Colon (tissue), 2 donors: ENCODE measurements at regions not wholly inside any gene's neighbourhood (a gene's known extent, or its start where the extent isn't known, plus 50 kb on each side); places are given as distances from the start of the nearest gene placed in this dataset.

Experiments used
- FAIRE-seq: peaks from 2 replicates; lab custom pipeline; 2012; peaks lifted over from hg19 to GRCh38; lab: Jason Lieb, UNC
- donor health status: control.
- donor health status: control.

DNA sequence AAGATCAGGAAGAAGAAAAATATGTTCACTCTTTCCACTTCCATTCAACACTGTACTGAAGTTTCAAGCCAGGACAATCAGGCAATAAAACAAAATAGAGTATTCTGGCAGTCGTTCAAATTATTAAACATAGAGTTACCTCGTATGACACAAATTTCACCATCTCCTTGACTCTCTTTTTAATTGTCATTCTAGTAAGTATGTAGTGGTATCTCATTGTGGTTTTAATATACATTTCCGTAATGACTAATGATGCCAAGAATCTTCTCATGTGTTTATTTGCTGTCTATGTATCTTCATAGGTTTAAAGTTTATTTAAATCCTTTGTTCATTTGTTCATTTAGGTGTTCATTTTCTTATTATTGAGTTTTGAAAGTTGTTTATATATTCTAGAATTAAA lies 352.2 kb downstream of the IDS start:
- peak; percentile 84 for FAIRE-seq

- FAIRE-seq: no peak
These were observed 353.0 kb downstream of the IDS start for GRCh38 chrX:149151805-149152757.

GRCh38 chrX:149145845-149146285 lies 359.2 kb downstream of the IDS start:
- FAIRE-seq: no peak

- FAIRE-seq: no peak
These were observed 373.3 kb downstream of the IDS start for GRCh38 chrX:149131774-149132173.

- FAIRE-seq: no peak
These were observed 375.3 kb downstream of the IDS start for GRCh38 chrX:149129767-149130166.

- no peak for FAIRE-seq
These were observed 380.5 kb downstream of the IDS start for GRCh38 chrX:149124526-149125108.

- FAIRE-seq: no peak
These were observed 383.7 kb downstream of the IDS start for GRCh38 chrX:149121206-149121920.

DNA sequence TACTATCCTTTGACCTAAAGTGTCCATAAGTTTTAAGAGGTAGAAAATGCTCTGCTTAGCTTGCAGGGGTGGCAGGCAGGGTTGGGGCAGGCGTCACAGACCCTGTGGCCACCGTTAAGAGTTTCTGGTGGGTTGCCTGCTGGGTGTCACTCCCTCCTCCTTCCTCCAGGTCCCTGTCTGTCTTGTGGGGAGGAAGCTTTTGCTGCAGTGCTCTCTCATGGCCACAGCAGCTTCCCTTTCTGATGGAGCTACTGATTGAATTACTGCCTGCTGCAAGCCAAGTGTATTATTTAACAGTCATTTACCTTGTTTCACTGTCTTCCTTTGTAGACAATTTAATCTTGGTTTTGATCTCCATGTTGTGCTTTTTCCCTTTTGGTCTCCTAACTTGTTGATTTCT lies 384.6 kb downstream of the IDS start:
- no peak for FAIRE-seq

DNA sequence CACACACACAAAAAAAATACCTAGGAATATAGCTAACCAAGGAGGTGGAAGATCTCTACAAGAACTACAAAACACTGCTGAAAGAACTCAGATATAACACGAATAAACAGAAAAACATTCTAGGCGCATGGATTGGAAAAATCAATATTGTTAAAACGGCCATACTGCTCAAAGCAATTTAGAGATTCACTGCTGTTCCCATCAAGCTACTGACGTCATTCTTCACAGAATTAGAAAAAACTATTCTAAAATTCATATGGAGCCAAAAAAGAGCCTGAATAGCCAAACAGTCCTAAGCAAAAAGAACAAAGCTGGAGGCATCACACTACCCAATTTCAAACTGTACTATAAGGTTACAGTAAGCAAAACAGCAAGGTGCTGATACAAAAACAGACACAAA lies 390.2 kb downstream of the IDS start:
- no peak for FAIRE-seq

GRCh38 chrX:149114001-149114400 lies 391.1 kb downstream of the IDS start:
- no peak for FAIRE-seq

- FAIRE-seq: peak; percentile 86
These were observed 407.3 kb downstream of the IDS start for GRCh38 chrX:149097786-149098185.

GRCh38 chrX:149092179-149092578 lies 412.9 kb downstream of the IDS start:
- FAIRE-seq: no peak

GRCh38 chrX:149079805-149080406 lies 425.2 kb downstream of the IDS start:
- no peak for FAIRE-seq

DNA sequence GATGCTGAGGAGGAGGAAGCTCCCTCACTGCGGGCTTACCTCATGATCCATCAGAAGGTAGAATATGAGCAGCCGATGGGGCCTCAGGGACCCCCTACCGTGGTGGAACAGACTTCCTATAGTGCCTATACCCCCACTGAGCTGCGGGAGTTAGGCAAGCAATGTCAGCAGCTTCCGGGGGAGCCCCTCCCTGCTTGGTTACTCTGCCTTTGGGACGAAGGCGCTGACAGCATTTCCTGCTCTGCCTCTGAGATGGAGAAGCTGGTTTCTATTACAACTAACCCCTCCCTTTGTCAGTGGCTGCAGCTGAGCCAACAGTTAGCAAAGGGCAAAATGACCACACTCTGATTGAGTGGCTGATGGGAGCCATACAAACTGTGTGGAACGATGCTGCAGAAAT lies 430.7 kb downstream of the IDS start:
- no peak for FAIRE-seq

GRCh38 chrX:149073479-149073878 lies 431.6 kb downstream of the IDS start:
- FAIRE-seq: no peak

DNA sequence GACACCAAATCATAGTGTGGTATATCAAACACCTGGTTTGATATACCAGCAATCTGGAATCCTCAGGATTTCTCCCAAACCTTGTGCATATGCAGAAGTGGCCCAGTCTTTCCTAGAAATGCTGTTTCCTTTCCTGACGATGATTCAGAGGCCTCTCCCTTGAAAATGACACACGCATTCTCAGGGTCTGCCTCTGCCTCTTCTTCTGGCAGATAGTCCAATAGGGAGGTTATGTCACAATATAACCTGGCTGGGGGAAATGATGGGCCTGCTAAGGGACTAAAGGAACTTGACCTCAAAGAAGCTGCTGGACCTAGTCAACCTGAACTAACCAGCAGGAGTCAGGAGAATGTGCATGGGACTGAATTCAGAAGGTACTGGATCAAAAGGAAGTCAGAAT lies 435.2 kb downstream of the IDS start:
- no peak for FAIRE-seq

DNA sequence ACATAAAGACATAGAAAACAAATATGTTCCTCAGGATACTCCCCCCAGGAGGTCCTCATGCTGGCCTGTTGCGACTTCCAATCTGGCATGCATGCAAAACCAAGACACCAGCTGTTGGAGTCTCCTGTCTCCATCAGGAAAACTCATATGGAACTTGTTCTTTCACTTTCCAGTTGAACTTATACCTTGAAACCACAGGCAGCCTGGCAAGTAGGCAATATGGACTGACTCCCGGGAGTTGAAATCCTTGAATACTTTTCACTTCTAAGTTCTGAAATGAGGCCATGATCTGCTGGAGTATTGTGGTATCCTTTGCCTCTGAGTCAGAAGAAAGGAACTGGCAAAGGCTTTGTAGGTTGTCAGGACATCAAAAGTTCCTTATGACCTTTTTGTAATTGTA lies 444.2 kb downstream of the IDS start:
- no peak for FAIRE-seq
